Esophagus (tissue), 2 donors: ENCODE measurements at regions not wholly inside any gene's neighbourhood (a gene's known extent, or its start where the extent isn't known, plus 50 kb on each side); places are given as distances from the start of the nearest gene placed in this dataset.
"Not testable (repeated sequence)": the region's sequence is repeated elsewhere in the genome, so short reads cannot be mapped to it uniquely, and the experiment has no call there.

Experiments used
- H3K27ac ChIP-seq, 2 donors: one replicate each; pipeline ENCODE4 v1.5.1; 2013; ENCODE audit warnings: low read depth in 2 of 2, mild to moderate bottlenecking in 2 of 2, inconsistent platforms in 1 of 2, low read length in 1 of 2, moderate library complexity in 1 of 2
- H3K27me3 ChIP-seq, 2 donors: one replicate each; pipeline ENCODE4 v1.6.1; 2013; ENCODE audit warnings: low read length in 2 of 2, control low read depth in 1 of 2, mild to moderate bottlenecking in 1 of 2; ENCODE audit not compliant: insufficient read depth in 2 of 2, control insufficient read depth in 1 of 2
- H3K36me3 ChIP-seq, 2 donors: one replicate each; pipeline ENCODE4 v1.6.1; 2013; ENCODE audit warnings: low read length in 1 of 2; ENCODE audit not compliant: control insufficient read depth in 2 of 2, insufficient read depth in 2 of 2
- H3K4me1 ChIP-seq, 2 donors: one replicate each; pipeline ENCODE4 v1.6.1; 2013; ENCODE audit warnings: low read length in 1 of 2; ENCODE audit not compliant: control insufficient read depth in 2 of 2, insufficient read depth in 2 of 2
- H3K4me3 ChIP-seq, 2 donors: one replicate each; pipeline ENCODE4 v1.5.1; 2013; ENCODE audit warnings: low read length in 2 of 2, mild to moderate bottlenecking in 2 of 2, low read depth in 1 of 2, moderate library complexity in 1 of 2
- H3K9me3 ChIP-seq, 2 donors: one replicate each; pipeline ENCODE4 v1.6.1; 2013; ENCODE audit warnings: mild to moderate bottlenecking in 2 of 2, low read depth in 1 of 2, low read length in 1 of 2, moderate library complexity in 1 of 2; ENCODE audit not compliant: control insufficient read depth in 2 of 2, insufficient read depth in 1 of 2
- WGBS, 2 donors: extraction: QIAGEN DNeasy Blood & Tissue Kit; methylation state at CpG; one replicate each; pipeline ENCODE4 v1.1.7; 2013; 5-methylcytosine and 5-hydroxymethylcytosine counted together
- donor health status: healthy with polysubstance abuse.
- donor health status: Bipolar disorder and iron deficiency.

GRCh38 chr21:15640113-15640512 is 89.7 kb upstream of the USP25 start:
- 85% methylated on average over 3 of the region's 3 CpGs for WGBS, 2 donors
- not testable (repeated sequence) for H3K27ac ChIP-seq, H3K36me3 ChIP-seq

GRCh38 chr21:15644489-15644888 is 85.3 kb upstream of the USP25 start:
- no peaks in the 10 kb centered on the region for H3K9me3 ChIP-seq
- H3K4me3 ChIP-seq: no peak overlapping the region
- WGBS, 2 donors: 84 to 88% methylated on average over 3 of the region's 3 CpGs
- H3K36me3 ChIP-seq: no peaks in the 10 kb centered on the region
- H3K27me3 ChIP-seq: no peaks in the 10 kb centered on the region
- H3K27ac ChIP-seq: no peak overlapping the region
- no peaks in the 10 kb centered on the region for H3K4me1 ChIP-seq

More at GRCh38 chr21:15640113-15640512, 89.7 kb upstream of the USP25 start:
- not testable (repeated sequence) for H3K4me3 ChIP-seq, H3K27me3 ChIP-seq, H3K9me3 ChIP-seq, H3K4me1 ChIP-seq

GRCh38 chr21:15645830-15646229 is 84.0 kb upstream of the USP25 start:
- Histone ChIP-seq H3K4me3 (no peak overlapping the region), H3K4me1 (no peaks in the 10 kb centered on the region), H3K27me3 (no peaks in the 10 kb centered on the region), H3K27ac (no peak overlapping the region), H3K36me3 (no peaks in the 10 kb centered on the region), H3K9me3 (no peaks in the 10 kb centered on the region)
- WGBS, 2 donors: 86 to 87% methylated on average over 4 of the region's 4 CpGs

GRCh38 chr21:15650735-15651134 is 79.0 kb upstream of the USP25 start:
- no peak overlapping the region for H3K27ac ChIP-seq
- 80 to 84% methylated on average over 3 of the region's 3 CpGs for WGBS, 2 donors
- no peaks in the 10 kb centered on the region for H3K36me3 ChIP-seq
- no peaks in the 10 kb centered on the region for H3K9me3 ChIP-seq
- H3K4me3 ChIP-seq: no peak overlapping the region
- no peaks in the 10 kb centered on the region for H3K27me3 ChIP-seq
- no peaks in the 10 kb centered on the region for H3K4me1 ChIP-seq

- H3K4me3 ChIP-seq: no peak overlapping the region
- no peak overlapping the region for H3K27ac ChIP-seq
- WGBS, 2 donors: 53 to 78% methylated on average over 3 of the region's 3 CpGs
- H3K9me3 ChIP-seq: no peaks in the 10 kb centered on the region
- H3K4me1 ChIP-seq: no peaks in the 10 kb centered on the region
- no peaks in the 10 kb centered on the region for H3K27me3 ChIP-seq
- no peaks in the 10 kb centered on the region for H3K36me3 ChIP-seq
Observed at GRCh38 chr21:15651172-15651571, 78.6 kb upstream of the USP25 start.

GRCh38 chr21:15653710-15654109 is 76.1 kb upstream of the USP25 start:
- WGBS, 2 donors: 40 to 46% methylated on average over 2 of the region's 2 CpGs
- H3K4me1 ChIP-seq: no peaks in the 10 kb centered on the region
- no peak overlapping the region for H3K27ac ChIP-seq
- no peaks in the 10 kb centered on the region for H3K36me3 ChIP-seq
- H3K27me3 ChIP-seq: no peaks in the 10 kb centered on the region
- no peaks in the 10 kb centered on the region for H3K9me3 ChIP-seq
- no peak overlapping the region for H3K4me3 ChIP-seq

GRCh38 chr21:15654171-15654570 is 75.6 kb upstream of the USP25 start:
- whole genome bisulfite sequencing, 2 donors: 94 to 96% methylated on average over 6 of the region's 6 CpGs

GRCh38 chr21:15659753-15660422 is 69.9 kb upstream of the USP25 start:
- Histone ChIP-seq H3K4me3 (no peak overlapping the region), H3K4me1 (no peaks in the 10 kb centered on the region), H3K9me3 (no peaks in the 10 kb centered on the region), H3K27me3 (no peaks in the 10 kb centered on the region), H3K27ac (no peak overlapping the region), H3K36me3 (no peaks in the 10 kb centered on the region)
- WGBS, 2 donors: 54 to 55% methylated on average over 3 of the region's 3 CpGs

More at GRCh38 chr21:15654171-15654570, 75.6 kb upstream of the USP25 start:
- Histone ChIP-seq H3K4me1 (no peaks in the 10 kb centered on the region), H3K36me3 (no peaks in the 10 kb centered on the region), H3K27me3 (no peaks in the 10 kb centered on the region), H3K27ac (no peak overlapping the region), H3K9me3 (no peaks in the 10 kb centered on the region), H3K4me3 (no peak overlapping the region)

GRCh38 chr21:15660423-15660804 is 69.4 kb upstream of the USP25 start:
- H3K27ac ChIP-seq: no peak overlapping the region
- WGBS, 2 donors: 45 to 52% methylated on average over 2 of the region's 2 CpGs

GRCh38 chr21:15667010-15667409 is 62.8 kb upstream of the USP25 start:
- no peak overlapping the region for H3K27ac ChIP-seq
- no peaks in the 10 kb centered on the region for H3K36me3 ChIP-seq
- H3K4me3 ChIP-seq: no peak overlapping the region
- no peaks in the 10 kb centered on the region for H3K4me1 ChIP-seq
- WGBS, 2 donors: 83 to 91% methylated on average over 1 of the region's 1 CpG
- no peaks in the 10 kb centered on the region for H3K27me3 ChIP-seq
- no peaks in the 10 kb centered on the region for H3K9me3 ChIP-seq

More at GRCh38 chr21:15660423-15660804, 69.4 kb upstream of the USP25 start:
- Histone ChIP-seq H3K36me3 (no peaks in the 10 kb centered on the region), H3K4me1 (no peaks in the 10 kb centered on the region), H3K4me3 (no peak overlapping the region), H3K9me3 (no peaks in the 10 kb centered on the region), H3K27me3 (no peaks in the 10 kb centered on the region)
